SK-N-SH treated with all-trans-retinoic acid at 6 μM for 48 hours (cell line): ENCODE measurements at regions not wholly inside any gene's neighbourhood (a gene's known extent, or its start where the extent isn't known, plus 50 kb on each side); places are given as distances from the start of the nearest gene placed in this dataset.

ENCODE experiments used
- ATAC-seq: fragments of 200-7000 bp; cut with Tn5 transposase; 3 replicates; pipeline ENCODE4 v1.9.1; 2020; ENCODE audit warnings: mild to moderate bottlenecking, moderate library complexity
- ARNTL ChIP-seq: fragments of 450-650 bp; formaldehyde crosslinking; IDR thresholded peaks from 2 replicates; pipeline ENCODE4 v1.5.0; 2020; ENCODE audit warnings: low read depth, mild to moderate bottlenecking, moderate library complexity, borderline replicate concordance
- BACH2 ChIP-seq: fragments of 250-450 bp; sonication (Bioruptor Pico); IDR thresholded peaks from 2 replicates; pipeline ENCODE4 v1.9.0; 2021; ENCODE audit warnings: mild to moderate bottlenecking, borderline replicate concordance
- CSDC2 ChIP-seq: fragments of 250-450 bp; sonication (Bioruptor Pico); IDR thresholded peaks from 2 replicates; pipeline ENCODE4 v1.5.0; 2020; ENCODE audit warnings: mild to moderate bottlenecking, moderate library complexity
- CSRNP3 ChIP-seq: fragments of 250-450 bp; sonication (Bioruptor Pico); IDR thresholded peaks from 2 replicates; pipeline ENCODE4 v1.5.1; 2021; ENCODE audit warnings: mild to moderate bottlenecking, moderate library complexity
- ESRRG ChIP-seq: fragments of 250-450 bp; sonication (Bioruptor Pico); IDR thresholded peaks from 2 replicates; pipeline ENCODE4 v1.6.1; 2021; ENCODE audit warnings: mild to moderate bottlenecking
- GLIS3 ChIP-seq: fragments of 250-450 bp; sonication (Bioruptor Pico); IDR thresholded peaks from 2 replicates; pipeline ENCODE4 v1.5.0; 2020; ENCODE audit warnings: mild to moderate bottlenecking, moderate library complexity
- ISL1 ChIP-seq: fragments of 250-450 bp; sonication (Bioruptor Pico); IDR thresholded peaks from 2 replicates; pipeline ENCODE4 v2.1.2; 2022; ENCODE audit warnings: mild to moderate bottlenecking, moderate library complexity
- OSR1 ChIP-seq: fragments of 250-450 bp; sonication (Bioruptor Pico); IDR thresholded peaks from 2 replicates; pipeline ENCODE4 v1.8.0; 2022; ENCODE audit warnings: moderate library complexity, mild to moderate bottlenecking, inconsistent platforms
- PATZ1 ChIP-seq: fragments of 250-450 bp; sonication (Bioruptor Pico); IDR thresholded peaks from 2 replicates; pipeline ENCODE4 v1.8.0; 2020; ENCODE audit warnings: mild to moderate bottlenecking, moderate library complexity, borderline replicate concordance
- PPARA ChIP-seq: fragments of 250-450 bp; sonication (Bioruptor Pico); IDR thresholded peaks from 2 replicates; pipeline ENCODE4 v1.5.0; 2020; ENCODE audit warnings: mild to moderate bottlenecking, borderline replicate concordance
- RARB ChIP-seq: fragments of 250-450 bp; sonication (Bioruptor Pico); IDR thresholded peaks from 2 replicates; pipeline ENCODE4 v1.8.0; 2021; ENCODE audit warnings: mild to moderate bottlenecking, moderate library complexity
- SNAI2 ChIP-seq: fragments of 250-450 bp; sonication (Bioruptor Pico); IDR thresholded peaks from 2 replicates; pipeline ENCODE4 v1.5.0; 2020; ENCODE audit warnings: mild to moderate bottlenecking, moderate library complexity
- TCF4 ChIP-seq: fragments of 250-450 bp; sonication (Bioruptor Pico); IDR thresholded peaks from 2 replicates; pipeline ENCODE4 v1.8.0; 2021; ENCODE audit warnings: mild to moderate bottlenecking, moderate library complexity, borderline replicate concordance
- TOX ChIP-seq: fragments of 250-450 bp; sonication (Bioruptor Pico); IDR thresholded peaks from 2 replicates; pipeline ENCODE4 v1.8.0; 2021; ENCODE audit warnings: mild to moderate bottlenecking, moderate library complexity, borderline replicate concordance
- ZC3H10 ChIP-seq: fragments of 250-450 bp; sonication (Bioruptor Pico); IDR thresholded peaks from 2 replicates; pipeline ENCODE4 v1.5.1; 2021; ENCODE audit warnings: mild to moderate bottlenecking, moderate library complexity
- ZFP3 ChIP-seq: fragments of 250-450 bp; sonication (Bioruptor Pico); IDR thresholded peaks from 2 replicates; pipeline ENCODE4 v1.5.0; 2020; ENCODE audit warnings: mild to moderate bottlenecking, moderate library complexity
- ZNF565 ChIP-seq: fragments of 450-650 bp; formaldehyde crosslinking; conservative IDR thresholded peaks from 2 replicates; pipeline ENCODE4 v1.5.0; 2020; ENCODE audit warnings: low read depth, mild to moderate bottlenecking, moderate library complexity
- ZNF70 ChIP-seq: fragments of 450-650 bp; formaldehyde crosslinking; IDR thresholded peaks from 2 replicates; pipeline ENCODE4 v1.5.0; 2020; ENCODE audit warnings: mild to moderate bottlenecking, moderate library complexity
- ZNF8 ChIP-seq: fragments of 450-650 bp; formaldehyde crosslinking; IDR thresholded peaks from 2 replicates; pipeline ENCODE4 v1.5.0; 2020; ENCODE audit warnings: mild to moderate bottlenecking, moderate library complexity
- TF ChIP-seq, protein P1 (sequence below): fragments of 250-450 bp; sonication (Bioruptor Pico); IDR thresholded peaks from 2 replicates; pipeline ENCODE4 v1.8.0; 2021; ENCODE audit warnings: low read depth, mild to moderate bottlenecking, moderate library complexity, borderline replicate concordance
- TF ChIP-seq, protein P2 (sequence below): fragments of 250-450 bp; sonication (Bioruptor Pico); IDR thresholded peaks from 2 replicates; pipeline ENCODE4 v1.5.1; 2020; ENCODE audit warnings: low read depth, mild to moderate bottlenecking, moderate library complexity

GRCh38 chr1:61523229-61523628 is 201.7 kb downstream of the TM2D1 start:
- no peak for TF ChIP-seq ESRRG (CRISPR knock-in tag)
- TF ChIP-seq CSRNP3 (CRISPR knock-in tag): no peak
- no peak for TF ChIP-seq SNAI2
- TF ChIP-seq ZFP3: no peak
- no peak for TF ChIP-seq TCF4 (CRISPR knock-in tag)
- no peak for TF ChIP-seq ZC3H10 (CRISPR knock-in tag)
- TF ChIP-seq BACH2: no peak
- TF ChIP-seq CSDC2 (CRISPR knock-in tag): no peak
- TF ChIP-seq, protein P1, sequence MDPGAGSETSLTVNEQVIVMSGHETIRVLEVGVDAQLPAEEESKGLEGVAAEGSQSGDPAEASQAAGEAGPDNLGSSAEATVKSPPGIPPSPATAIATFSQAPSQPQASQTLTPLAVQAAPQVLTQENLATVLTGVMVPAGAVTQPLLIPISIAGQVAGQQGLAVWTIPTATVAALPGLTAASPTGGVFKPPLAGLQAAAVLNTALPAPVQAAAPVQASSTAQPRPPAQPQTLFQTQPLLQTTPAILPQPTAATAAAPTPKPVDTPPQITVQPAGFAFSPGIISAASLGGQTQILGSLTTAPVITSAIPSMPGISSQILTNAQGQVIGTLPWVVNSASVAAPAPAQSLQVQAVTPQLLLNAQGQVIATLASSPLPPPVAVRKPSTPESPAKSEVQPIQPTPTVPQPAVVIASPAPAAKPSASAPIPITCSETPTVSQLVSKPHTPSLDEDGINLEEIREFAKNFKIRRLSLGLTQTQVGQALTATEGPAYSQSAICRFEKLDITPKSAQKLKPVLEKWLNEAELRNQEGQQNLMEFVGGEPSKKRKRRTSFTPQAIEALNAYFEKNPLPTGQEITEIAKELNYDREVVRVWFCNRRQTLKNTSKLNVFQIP (CRISPR knock-in tag): no peak
- no peak for TF ChIP-seq RARB
- TF ChIP-seq ISL1 (CRISPR knock-in tag): no peak
- TF ChIP-seq ZNF8 (CRISPR knock-in tag): no peak
- no peak for TF ChIP-seq PPARA (CRISPR knock-in tag)
- ATAC-seq: no peak

DNA sequence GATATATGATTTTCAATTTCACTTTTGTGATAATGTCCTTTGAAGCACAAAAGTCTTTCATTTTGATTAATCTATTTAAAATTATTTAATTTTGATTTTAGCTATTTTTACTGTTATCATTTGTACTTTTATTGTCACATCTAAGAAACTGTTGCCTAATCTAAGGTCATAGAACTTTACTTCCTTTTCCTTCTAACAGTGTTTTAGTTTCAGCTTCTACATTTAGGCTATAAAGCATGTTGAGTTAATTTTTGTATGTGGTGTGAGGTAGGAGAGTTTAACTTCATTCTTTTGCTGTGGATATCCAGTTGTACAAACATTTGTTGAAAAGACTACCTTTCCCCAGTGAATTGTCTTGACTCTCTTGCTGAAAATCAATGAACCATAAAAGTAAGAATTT is 204.5 kb downstream of the TM2D1 start:
- TF ChIP-seq PATZ1 (CRISPR knock-in tag): no peak
- no peak for TF ChIP-seq SNAI2
- TF ChIP-seq, protein P2, sequence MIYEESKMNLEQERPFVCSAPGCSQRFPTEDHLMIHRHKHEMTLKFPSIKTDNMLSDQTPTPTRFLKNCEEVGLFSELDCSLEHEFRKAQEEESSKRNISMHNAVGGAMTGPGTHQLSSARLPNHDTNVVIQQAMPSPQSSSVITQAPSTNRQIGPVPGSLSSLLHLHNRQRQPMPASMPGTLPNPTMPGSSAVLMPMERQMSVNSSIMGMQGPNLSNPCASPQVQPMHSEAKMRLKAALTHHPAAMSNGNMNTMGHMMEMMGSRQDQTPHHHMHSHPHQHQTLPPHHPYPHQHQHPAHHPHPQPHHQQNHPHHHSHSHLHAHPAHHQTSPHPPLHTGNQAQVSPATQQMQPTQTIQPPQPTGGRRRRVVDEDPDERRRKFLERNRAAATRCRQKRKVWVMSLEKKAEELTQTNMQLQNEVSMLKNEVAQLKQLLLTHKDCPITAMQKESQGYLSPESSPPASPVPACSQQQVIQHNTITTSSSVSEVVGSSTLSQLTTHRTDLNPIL (CRISPR knock-in tag): no peak
- TF ChIP-seq ZNF565 (CRISPR knock-in tag): no peak
- no peak for TF ChIP-seq ARNTL (CRISPR knock-in tag)
- no peak for TF ChIP-seq ZNF70 (CRISPR knock-in tag)
- no peak for TF ChIP-seq TOX (CRISPR knock-in tag)
- no peak for TF ChIP-seq ZC3H10 (CRISPR knock-in tag)
- no peak for TF ChIP-seq CSDC2 (CRISPR knock-in tag)
- TF ChIP-seq PPARA (CRISPR knock-in tag): no peak
- TF ChIP-seq GLIS3: no peak
- no peak for TF ChIP-seq TCF4 (CRISPR knock-in tag)
- no peak for TF ChIP-seq ESRRG (CRISPR knock-in tag)
- TF ChIP-seq ZNF8 (CRISPR knock-in tag): no peak
- TF ChIP-seq BACH2: no peak
- no peak for TF ChIP-seq OSR1 (CRISPR knock-in tag)
- TF ChIP-seq, all 23 proteins: peak for 0
- ATAC-seq: no peak

GRCh38 chr1:61519631-61520030 is 205.3 kb downstream of the TM2D1 start:
- TF ChIP-seq, protein P1 (CRISPR knock-in tag): no peak
- no peak for TF ChIP-seq ZFP3
- TF ChIP-seq ISL1 (CRISPR knock-in tag): no peak
- no peak for TF ChIP-seq PPARA (CRISPR knock-in tag)
- no peak for TF ChIP-seq ESRRG (CRISPR knock-in tag)
- TF ChIP-seq CSRNP3 (CRISPR knock-in tag): no peak
- TF ChIP-seq TCF4 (CRISPR knock-in tag): no peak
- TF ChIP-seq TOX (CRISPR knock-in tag): no peak
- TF ChIP-seq CSDC2 (CRISPR knock-in tag): no peak
- no peak for TF ChIP-seq GLIS3
- ATAC-seq: no peak
